ENCODE measurements at regions not wholly inside any gene's neighbourhood (a gene's known extent, or its start where the extent isn't known, plus 50 kb on each side); places are given as distances from the start of the nearest gene placed in this dataset.
A peak's percentile ranks its signal among the peaks of the same experiment; 100 is the strongest.
"Not testable (repeated sequence)": the region's sequence is repeated elsewhere in the genome, so short reads cannot be mapped to it uniquely, and the experiment has no call there.

- POLR2A ChIA-PET; H3K27me3 Mint-ChIP-seq (ENCODE audit: low read depth); CTCF ChIA-PET; DNase-seq (ENCODE audit: low spot score); H3K9me3 Mint-ChIP-seq: not testable (repeated sequence)
- Mint-ChIP-seq H3K4me3 (peak overlapping the region; percentile 92), H3K4me1 (peaks cover 90% of the 10 kb centered on the region), H3K27ac (peak overlapping the region; percentile 99), H3K36me3 (peaks cover 42% of the 10 kb centered on the region)
- 0 out of 2 replicates have a peak, but pooled peaks have one; percentile 28 for TF ChIP-seq TEAD1 (CRISPR knock-in tag; IDR thresholded peaks at IDR 0.05)
- ATAC-seq, result peak; percentile 15
These were observed 255.0 kb upstream of the SPTLC3 start for GRCh38 chr20:12753742-12754141.

GRCh38 chr20:12759493-12759892, 249.3 kb upstream of the SPTLC3 start:
- H3K9me3 Mint-ChIP-seq; DNase-seq (ENCODE audit: low spot score); CTCF ChIA-PET; POLR2A ChIA-PET; ATAC-seq; H3K27me3 Mint-ChIP-seq (ENCODE audit: low read depth): not testable (repeated sequence)
- Mint-ChIP-seq H3K36me3 (peaks cover 85% of the 10 kb centered on the region), H3K4me1 (peaks cover 88% of the 10 kb centered on the region), H3K4me3 (peak overlapping the region; percentile 77), H3K27ac (peak overlapping the region; percentile 99)
- TF ChIP-seq AR (CRISPR knock-in tag; IDR thresholded peaks at IDR 0.05), result 0 out of 2 replicates have a peak, but pooled peaks have one; percentile 53
- TF ChIP-seq ZNF532 (CRISPR knock-in tag; IDR thresholded peaks at IDR 0.05; ENCODE audit: borderline replicate concordance), result 0 out of 2 replicates have a peak, but pooled peaks have one; percentile 69

GRCh38 chr20:12762725-12763124, 246.0 kb upstream of the SPTLC3 start:
- no peaks in the 10 kb centered on the region for H3K9me3 Mint-ChIP-seq
- TF ChIP-seq TEAD4 (CRISPR knock-in tag; IDR thresholded peaks at IDR 0.05), result no peak
- no peak for TF ChIP-seq SMAD4 (CRISPR knock-in tag; IDR thresholded peaks at IDR 0.05)
- TF ChIP-seq ATF1 (CRISPR knock-in tag; IDR thresholded peaks at IDR 0.05), result no peak
- no peak for TF ChIP-seq PREB (CRISPR knock-in tag; IDR thresholded peaks at IDR 0.05; ENCODE audit: borderline replicate concordance)
- TF ChIP-seq NR3C1 (CRISPR knock-in tag; conservative IDR thresholded peaks at IDR 0.05; ENCODE audit: low read depth), result no peak
- no peak for TF ChIP-seq SMAD3 (CRISPR knock-in tag; IDR thresholded peaks at IDR 0.05; ENCODE audit: borderline replicate concordance)
- TF ChIP-seq USF2 (CRISPR knock-in tag; IDR thresholded peaks at IDR 0.05), result no peak
- no peak for TF ChIP-seq PRRX2 (CRISPR knock-in tag; IDR thresholded peaks at IDR 0.05)
- no peak for TF ChIP-seq FOXP1 (CRISPR knock-in tag; IDR thresholded peaks at IDR 0.05; ENCODE audit: borderline replicate concordance)
- no peak for TF ChIP-seq CREB1 (CRISPR knock-in tag; IDR thresholded peaks at IDR 0.05)
- no peak for TF ChIP-seq ZNF532 (CRISPR knock-in tag; IDR thresholded peaks at IDR 0.05; ENCODE audit: borderline replicate concordance)
- no peak for TF ChIP-seq E2F4 (CRISPR knock-in tag; IDR thresholded peaks at IDR 0.05; ENCODE audit: borderline replicate concordance, low read depth)

More at GRCh38 chr20:12762725-12763124, 246.0 kb upstream of the SPTLC3 start:
- ATAC-seq (peak; percentile 18), DNase-seq (ENCODE audit: low spot score) (no peak)
- Mint-ChIP-seq H3K27ac (peak overlapping the region; percentile 87), H3K4me1 (peaks cover 67% of the 10 kb centered on the region), H3K4me3 (no peak overlapping the region), H3K36me3 (peaks cover 71% of the 10 kb centered on the region), H3K27me3 (ENCODE audit: low read depth) (no peaks in the 10 kb centered on the region)
- POLR2A ChIA-PET, result interaction anchor here (0.6 kb wide), 1 partner anchor 62 kb away, joined by 4 read pairs; no protein-coding TSS in a partner anchor
- CTCF ChIA-PET, result interaction anchor here (0.6 to 1.6 kb wide), 2 partner anchors 192 to 1085 kb away, joined by 4 to 5 read pairs; no protein-coding TSS in a partner anchor

All from WTC11 (cell line).